CD4-positive, alpha-beta T cell treated with Interleukin-17A for 1 hour (primary cell): ENCODE measurements at regions not wholly inside any gene's neighbourhood (a gene's known extent, or its start where the extent isn't known, plus 50 kb on each side); places are given as distances from the start of the nearest gene placed in this dataset.

Experiments
- DNase-seq: peaks from one replicate; pipeline ENCODE4 v3.0.0-alpha.2; 2020

DNA sequence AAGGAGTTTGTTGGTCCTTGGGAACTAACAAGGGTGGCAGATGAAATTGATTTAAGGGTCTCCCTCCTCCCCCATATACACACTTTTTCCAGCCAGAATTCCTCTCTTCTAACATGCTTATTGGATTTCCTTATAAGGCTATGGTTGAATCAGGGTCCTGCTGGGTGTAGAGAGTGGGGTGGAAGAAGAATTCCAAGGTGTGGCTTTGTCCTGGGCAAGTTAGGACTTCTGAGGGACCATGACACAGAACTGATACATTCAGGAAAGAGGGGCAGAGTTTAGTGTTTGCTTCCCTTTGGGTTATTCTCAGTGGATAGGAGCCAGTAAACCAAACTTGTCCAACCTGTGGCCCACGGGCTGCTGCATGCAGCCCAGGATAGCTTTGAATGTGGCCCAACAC, 116.5 kb downstream of the SNX18 start:
- no peak for DNase-seq

DNA sequence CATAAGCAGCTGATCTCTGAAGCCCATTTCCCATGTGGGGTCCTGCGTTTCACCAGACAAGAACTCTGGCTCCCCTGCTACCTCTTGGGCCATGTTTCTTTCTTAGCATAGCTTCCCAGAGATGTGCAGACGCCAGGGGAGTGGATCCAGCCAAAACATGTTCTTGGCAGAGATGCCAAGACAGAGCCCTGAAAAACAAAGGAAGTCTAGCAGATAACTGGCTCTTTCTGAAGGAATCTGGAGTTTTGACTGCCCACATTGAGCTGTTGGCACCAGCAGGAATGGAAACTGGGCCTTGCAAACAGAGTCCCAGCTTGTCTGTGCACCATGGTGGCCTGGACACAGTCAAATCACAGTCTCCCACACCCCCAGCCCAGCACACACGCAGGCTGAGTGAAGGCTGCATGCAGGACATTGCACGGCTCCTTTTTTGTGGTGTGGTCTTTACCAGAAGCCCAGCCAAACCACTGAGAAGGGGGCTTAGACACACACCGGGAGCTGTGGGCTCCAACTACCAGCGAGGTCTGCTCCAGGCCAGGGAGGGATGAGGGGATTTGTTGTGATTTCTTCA, 114.7 kb downstream of the SNX18 start:
- no peak for DNase-seq

DNA sequence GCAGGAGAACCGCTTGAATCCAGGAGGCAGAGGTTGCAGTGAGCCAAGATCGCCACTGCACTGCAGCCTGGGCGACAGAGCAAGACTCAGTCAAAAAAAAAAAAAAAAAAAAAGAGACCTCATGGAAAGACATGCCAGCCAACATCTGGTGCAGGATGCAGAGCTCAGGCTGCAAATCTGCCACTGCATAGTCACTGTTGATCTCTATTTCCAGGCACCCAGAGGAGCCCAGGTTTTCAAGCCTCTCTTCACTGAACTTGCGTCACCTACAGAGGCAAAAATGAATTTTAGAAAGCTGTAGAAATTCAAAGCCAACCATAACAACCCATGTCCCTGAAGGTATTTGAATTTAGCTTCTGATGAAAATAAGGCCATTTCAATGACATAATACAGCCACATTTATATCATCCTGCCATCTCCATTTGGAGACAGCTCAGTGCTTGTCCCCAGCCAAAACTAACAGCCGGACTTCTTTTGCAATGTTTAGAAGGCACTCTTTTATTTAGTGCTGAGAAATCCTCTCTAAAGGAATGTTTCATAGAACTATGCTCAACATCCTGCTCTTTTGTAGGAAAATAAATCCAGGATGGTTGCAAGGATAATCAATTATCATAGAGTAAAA, 113.3 kb downstream of the SNX18 start:
- DNase-seq: no peak

DNA sequence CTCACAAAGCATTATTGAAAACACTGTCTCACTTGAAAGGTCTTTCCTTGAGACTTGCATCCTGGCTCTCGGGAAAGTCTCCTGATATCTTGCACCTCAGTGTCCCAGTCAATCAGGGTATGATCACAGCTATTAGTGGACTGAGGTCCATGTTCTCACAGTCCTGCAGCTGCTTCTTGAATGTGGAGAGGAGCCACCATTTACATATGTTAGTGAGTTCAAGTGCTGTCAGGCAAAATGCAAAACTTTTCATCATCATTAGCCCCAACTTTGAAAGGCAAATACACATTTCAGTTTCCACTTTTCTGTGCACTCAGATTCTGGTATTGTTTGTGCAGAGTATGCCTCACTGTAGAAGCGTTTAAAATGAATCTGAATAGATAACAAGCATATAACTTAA, 111.6 kb downstream of the SNX18 start:
- no peak for DNase-seq

DNA sequence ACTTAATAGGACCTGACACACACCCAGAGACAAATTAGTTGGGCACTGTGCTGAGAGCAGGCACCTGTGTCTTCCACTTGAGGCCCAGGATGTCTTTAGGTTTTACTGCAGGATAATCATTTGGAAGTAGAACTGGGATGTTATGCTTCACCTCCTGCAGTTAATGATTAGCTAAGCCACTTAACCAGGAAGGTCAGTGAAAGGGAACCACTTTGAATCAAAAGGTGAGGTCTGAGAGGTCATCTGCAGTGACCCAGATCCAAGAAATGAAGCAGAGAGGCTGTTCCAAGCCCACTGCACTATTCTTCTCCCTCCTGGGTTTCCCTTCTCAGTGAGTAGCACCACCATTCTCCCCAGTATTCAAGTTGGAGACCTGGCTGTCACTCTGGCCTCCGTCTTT, 110.5 kb downstream of the SNX18 start:
- DNase-seq: no peak

DNA sequence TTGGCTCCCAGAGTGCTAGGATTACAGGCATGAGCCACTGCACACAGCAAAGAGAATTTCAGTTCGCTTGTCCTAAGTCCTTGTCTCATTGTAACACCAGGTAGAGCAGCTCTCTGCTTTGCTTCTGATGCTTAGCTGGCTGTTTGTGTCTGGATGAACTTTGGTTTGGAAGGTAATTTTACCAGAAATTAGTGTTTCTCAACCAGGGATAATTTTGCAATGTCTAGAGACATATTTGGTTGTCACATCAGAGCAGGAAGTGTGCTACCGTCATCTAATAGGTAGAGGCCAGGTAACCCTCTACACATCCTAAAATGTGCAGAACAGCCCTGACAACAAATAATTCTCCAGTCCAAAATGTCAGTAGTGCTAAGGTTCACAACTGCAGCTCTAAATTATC, 108.8 kb downstream of the SNX18 start:
- no peak for DNase-seq

DNA sequence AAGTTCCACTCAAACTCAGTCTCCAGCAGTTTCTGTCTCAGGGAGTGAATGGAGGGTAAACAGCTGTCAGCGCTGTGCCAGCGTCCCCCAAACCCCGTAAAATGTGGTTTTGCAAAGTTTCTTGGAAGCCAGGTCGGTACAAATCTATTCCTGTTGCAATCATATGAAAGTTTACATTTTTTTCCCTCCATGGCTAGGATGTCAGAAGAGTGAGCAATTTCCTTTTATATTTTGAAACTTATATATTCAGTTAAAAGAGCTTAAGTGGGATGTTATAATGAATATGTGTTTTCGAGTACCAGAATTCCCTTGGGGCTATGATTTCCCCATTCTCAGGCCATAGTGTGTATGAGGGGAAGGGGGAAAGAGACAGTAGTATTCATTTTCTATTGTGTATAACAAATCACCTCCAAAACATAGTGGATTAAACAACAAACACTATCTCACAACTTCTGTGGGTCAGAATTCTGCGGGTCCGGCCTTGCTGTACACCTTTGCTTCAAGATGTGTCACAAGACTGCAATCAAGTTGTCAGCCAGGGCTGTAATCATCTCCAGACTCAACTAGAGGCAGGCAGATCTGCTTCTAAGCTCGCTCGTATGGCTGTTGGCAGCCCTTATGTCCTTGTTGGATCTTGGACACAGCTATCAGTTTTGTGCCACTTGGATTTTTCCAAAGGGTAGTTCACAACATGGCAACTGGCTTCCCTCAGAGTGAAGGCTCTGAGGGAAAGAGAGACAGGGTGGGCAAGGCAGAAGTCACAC, 107.4 kb downstream of the SNX18 start:
- no peak for DNase-seq

DNA sequence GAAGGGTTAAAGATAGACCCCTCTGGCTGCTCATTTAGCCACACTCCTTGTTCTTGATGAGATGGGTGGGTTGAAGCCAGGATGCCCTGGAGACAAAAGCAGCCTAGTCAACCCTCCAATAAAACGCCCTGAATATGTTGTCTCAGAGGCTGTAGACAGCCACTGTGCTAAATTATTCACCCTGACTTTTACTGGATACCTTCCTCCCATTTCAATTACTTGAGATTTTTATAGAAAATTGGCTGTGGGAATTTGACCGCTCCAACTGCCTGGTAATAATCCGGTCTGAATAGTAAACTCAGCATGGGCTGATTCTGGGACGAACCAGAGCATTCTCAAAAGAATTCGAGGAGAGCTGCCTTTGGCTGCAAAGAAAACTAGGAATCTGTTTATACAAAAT, 104.2 kb downstream of the SNX18 start:
- no peak for DNase-seq

DNA sequence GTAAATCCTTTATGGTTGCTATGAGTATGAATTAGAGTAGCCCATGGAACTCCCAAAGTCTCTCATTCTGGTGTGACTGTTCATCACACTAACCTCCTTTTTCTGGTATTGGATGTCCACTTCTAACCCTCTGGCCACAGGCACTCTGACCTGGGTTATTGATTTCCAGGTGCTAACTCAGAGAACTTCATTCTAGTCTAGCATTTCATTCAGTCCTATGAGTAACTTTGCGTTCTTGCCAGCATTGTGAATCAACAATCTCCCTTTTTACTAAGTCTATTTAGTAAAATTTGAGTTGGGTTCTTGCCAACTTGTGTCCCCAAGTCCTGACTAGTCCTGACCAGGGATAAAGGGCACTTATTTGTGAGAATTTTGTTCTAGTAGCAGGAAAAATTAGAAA, 103.5 kb downstream of the SNX18 start:
- DNase-seq: no peak

DNA sequence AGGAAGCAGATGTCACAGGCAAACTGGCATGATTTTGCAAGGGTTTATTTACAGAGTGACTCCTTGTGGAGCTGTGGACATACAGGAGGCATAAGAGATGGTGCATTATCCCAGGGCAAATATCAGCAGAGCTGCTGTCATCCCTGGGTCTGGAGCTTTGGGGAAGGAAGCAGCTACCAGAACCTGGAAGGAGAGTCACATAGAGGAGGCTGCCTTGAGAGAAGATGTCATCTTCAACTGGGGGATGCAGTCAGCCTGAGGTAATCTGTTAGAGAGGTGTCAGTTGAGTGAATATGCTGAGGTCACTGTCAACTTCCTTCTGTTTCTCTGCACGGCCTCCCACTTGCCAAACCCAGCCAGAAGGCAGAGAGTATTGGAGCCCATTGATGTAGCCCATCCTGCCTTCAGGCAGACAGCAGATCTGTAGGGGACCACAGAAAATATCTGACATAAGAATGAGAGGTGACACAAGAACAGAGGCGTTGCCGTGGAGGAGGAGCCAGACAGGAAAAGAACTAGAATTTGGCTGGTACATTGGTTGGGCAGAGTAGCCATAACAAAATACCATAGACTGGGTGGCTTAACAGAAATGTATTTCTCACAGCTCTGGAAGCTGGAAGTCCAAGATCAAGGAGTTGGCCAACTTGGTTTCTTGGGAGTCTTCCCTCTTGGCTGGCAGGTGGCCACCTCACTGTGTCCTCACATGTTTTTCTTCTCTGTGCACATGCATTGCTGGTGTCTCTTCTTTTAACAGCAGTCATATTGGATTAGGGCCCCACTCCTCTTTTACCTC, 102.8 kb downstream of the SNX18 start:
- peak; percentile 12 for DNase-seq

DNA sequence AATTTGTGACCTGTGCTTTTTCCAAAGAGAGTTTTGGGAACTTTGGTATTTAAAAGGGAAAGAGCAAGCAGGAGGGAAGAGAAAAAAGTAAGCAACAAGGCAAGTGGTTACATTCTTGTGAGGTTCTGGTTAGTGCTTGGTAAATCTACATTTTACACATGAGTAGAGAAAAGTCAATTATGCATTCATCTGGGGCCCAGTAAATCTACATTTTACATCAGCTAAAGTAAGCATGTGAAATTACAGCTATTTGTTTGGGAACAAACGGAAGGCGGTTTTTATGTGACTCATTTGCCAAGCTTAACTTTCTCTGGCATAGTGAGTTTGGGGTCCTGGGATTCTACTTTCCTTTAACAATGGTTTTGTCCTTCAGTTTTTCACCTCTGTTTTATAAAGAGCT, 102.2 kb downstream of the SNX18 start:
- DNase-seq: no peak

DNA sequence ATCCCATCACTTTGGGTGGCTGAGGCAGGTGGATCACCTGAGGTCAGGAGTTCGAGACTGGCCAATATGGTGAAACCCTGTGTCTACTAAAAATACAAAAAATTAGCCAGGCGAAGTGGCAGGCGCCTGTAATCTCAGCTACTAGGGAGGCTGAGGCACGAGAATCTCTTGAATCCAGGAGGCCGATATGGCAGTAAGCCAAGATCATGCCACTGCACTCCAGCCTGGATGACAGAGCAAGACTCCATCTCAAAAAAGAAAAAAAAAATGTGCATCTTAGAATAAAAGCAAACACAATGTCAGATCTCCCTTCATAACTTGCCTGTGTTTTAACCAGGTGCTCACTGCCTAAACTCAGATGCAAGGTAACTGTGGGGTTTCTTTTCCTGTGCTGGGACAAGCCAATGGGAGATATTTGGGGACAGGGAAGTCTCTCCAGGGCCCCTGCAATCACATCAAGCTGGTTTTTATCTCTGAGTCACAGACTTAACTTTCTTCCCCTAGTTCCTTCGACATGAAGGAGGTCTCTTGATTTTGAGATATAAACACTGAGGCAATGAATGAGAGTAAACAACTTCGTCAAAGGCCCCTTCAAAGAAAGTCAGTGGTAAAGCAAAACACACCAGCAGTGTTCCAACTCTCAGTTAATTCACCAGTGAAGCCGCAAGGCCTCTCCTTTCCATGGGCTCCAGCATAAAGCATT, 99.1 kb downstream of the SNX18 start:
- DNase-seq: no peak

DNA sequence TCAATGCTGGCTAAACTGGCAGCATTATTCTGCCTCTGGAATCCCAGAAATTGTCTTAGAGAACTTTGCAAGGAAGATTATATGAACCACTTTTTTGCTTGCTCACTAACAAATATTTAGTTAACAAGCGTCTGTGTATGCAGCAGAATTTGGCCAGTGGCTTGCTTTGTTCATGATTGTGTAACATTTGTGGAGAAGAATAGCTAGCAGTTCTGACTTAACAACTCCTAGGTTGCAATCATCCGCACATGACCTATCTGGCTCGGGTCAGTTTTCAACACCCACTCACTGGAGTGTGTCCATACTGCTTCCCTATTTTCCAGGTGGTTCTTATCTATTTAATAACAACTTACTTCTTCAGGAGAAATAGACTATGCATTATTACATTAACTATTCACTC, 98.5 kb downstream of the SNX18 start:
- no peak for DNase-seq

DNA sequence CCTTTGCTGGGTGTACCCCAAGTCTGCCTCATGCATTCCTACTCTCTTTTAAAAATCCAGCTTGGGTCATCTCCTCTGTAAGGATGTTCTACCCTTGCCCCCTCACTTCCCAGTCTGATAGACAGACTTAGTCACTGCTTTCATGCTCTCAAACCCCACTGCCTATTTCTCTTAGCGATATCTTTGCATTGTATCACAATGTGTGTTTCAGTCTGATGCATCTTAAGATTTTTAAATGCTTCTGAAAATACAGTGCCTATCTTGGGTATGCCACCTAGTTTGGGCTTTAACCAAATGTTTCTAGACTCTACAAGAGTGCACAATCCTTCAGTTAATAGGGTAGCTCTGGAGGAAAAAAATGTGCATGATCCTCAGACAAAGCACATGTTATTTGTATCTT, 97.8 kb downstream of the SNX18 start:
- no peak for DNase-seq

DNA sequence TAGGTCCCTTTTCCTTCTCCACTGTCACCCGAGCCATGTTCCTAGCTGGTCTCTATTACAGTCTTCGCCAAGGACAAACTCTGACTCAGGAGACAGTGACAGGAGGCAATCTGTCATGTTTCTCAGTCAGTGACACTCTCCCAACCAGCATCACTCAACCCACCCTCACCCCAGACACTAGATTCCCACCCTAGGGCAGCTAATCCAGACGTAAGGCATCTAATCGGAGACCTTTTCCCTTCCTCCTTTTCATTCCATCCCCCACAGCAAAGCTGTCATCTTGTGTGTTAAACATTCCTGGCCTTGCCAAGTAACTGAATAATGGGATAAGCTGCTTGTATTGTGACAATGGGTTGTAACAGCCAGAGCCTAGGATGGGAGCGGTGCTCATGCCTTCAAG, 95.2 kb downstream of the SNX18 start:
- no peak for DNase-seq

DNA sequence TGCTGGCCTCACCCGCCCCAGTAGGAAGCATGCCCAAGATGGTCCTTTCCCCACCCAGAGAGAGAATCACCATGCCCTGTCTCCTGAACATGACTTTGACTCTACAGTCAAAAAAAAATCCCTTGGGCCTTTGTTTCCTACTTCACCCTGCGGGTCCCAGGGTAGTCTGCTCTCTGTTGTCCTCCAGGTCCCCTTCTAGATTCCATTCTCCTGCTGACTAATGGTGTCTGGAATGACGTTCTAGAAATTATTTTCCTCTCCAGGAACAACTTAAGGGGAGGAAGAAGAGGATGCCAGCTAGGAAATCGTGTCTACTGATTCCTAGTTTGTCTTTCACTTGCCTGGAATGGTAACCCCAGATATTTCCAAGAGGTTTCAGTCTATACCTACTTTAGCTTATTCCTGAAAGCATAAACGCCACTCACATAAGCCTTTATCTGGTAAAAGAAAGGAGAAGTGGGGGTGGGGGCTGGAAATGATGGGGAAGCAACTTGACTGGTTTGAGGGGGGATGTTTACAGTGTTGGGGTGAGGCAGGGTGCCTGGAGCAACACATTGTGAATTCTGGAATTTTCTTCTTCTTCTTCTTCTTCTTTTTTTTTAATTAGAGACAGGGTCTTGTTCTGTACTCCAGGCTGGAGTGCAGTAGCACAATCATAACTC, 93.9 kb downstream of the SNX18 start:
- DNase-seq: no peak

DNA sequence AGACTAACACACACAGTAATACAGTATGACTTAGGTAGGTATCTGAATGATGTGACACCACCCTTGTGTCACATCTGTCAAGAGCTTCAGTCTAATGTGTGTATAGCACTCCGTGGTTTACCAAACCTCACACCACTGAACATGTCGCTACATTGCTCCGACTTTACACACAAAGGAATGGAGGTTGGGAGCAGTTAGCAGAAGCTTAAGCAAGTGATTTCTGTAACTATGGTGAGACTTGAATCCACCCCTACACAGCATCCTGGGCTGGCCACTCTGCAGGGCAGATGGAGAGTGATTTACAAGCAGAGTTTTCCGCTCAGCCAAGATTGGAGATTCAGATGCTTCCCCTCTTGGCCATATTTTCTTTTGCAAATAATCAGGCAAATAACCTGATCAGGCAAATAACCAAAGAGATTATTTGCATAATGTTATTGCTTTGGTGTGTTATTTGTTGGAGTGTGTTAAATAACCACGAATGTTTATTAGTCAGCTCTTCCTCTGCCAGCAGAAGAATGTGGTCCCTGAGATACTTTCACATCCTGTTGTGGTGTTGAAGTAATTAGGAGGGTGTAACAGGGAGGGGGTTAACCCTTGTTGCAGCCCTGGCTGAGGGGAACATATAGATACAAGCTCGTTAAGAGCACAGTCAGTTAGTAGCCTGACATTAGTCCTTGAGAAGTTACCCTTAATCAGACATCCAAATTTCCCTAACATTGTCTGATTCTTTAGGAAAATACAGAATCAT, 92.8 kb downstream of the SNX18 start:
- DNase-seq: peak; percentile 61

DNA sequence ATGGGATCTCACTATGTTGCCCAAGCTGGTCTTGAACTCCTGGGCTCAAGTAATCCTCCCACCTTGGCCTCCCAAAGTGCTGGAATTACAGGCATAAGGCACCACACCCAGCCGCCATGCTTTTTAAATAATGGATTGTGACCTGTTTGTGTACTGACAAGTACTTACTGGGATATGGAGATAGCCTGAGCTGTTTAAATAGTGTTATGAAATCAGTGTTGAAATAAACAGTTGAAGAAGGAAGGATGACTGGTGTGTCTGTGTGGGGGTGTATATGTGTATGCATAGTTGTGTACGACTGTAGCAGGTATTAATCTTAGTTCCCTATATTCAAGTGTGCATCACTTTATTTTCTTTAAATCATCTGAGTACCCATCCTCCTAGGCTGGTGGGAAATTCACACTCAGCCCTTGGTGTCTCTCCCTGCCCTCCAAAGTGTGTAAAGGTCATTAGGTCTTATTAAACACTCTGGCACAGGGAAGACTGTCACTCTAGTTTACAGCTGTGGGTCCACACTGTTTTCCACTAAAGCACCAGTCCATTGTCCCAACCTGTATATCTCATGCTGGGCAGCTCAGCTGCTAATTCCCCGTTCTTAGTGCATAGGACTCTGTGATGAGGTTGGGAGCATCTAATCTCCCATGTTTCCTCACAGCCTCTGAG, 91.0 kb downstream of the SNX18 start:
- no peak for DNase-seq

DNA sequence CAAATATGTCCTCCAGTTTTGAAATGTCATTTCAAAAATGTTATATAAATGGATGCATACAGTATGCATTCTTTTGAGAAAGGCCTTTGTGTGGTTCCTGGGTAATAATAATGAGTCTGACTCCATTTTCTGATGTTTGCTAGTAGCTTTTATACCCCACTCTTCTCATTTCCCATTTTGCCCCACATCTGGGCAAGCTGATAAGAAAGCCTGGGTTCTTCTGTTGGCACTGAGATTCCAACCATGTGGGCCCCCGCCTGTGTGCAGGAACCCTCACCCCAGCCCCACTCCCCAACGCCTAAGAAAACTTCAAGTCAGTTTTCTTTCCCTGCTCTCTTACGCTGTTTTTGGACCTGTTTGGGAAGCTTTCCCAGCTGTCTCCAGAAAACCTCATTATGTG, 89.4 kb downstream of the SNX18 start:
- no peak for DNase-seq

DNA sequence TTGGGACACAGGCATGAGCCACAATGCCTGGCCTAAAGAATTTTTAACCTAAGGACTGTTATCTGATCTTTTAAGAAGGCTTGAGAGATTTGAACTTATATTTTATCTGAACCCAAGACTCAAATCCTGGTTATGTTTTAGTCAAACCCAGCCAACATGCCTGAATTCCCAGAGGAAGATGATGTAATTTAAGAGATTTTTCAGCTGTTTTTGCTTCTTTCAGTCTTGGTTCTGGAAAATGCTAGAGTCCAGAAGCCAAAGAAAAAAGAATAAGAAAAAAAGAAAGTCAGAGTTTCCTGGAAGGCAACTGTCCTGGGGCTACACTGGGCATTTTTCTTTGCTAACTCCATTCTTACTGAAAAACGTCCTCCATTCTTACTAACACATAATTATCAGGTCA, 85.8 kb downstream of the SNX18 start:
- DNase-seq: no peak

DNA sequence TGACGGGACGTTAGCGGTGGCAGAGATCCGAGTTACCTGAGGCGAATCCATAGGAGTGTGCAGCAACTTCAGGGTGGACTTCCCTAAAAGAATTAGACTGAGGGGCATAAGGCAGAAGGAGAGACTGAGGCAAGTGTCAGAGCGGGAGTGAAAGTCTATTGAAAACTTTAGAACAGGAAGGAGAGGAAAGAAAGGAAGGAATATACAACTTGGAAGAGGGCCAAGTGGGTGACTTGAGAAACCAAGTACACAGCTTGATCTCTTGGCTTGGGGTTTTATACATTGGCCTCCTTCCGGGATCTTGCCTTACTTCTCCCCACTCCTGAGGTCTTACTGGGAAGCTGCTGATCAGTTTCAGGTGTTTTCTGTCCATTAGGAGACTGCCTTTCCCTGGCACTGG, 84.9 kb downstream of the SNX18 start:
- no peak for DNase-seq
